ENCODE measurements at regions not wholly inside any gene's neighbourhood (a gene's known extent, or its start where the extent isn't known, plus 50 kb on each side); places are given as distances from the start of the nearest gene placed in this dataset.
A peak's percentile ranks its signal among the peaks of the same experiment; 100 is the strongest.

DNA sequence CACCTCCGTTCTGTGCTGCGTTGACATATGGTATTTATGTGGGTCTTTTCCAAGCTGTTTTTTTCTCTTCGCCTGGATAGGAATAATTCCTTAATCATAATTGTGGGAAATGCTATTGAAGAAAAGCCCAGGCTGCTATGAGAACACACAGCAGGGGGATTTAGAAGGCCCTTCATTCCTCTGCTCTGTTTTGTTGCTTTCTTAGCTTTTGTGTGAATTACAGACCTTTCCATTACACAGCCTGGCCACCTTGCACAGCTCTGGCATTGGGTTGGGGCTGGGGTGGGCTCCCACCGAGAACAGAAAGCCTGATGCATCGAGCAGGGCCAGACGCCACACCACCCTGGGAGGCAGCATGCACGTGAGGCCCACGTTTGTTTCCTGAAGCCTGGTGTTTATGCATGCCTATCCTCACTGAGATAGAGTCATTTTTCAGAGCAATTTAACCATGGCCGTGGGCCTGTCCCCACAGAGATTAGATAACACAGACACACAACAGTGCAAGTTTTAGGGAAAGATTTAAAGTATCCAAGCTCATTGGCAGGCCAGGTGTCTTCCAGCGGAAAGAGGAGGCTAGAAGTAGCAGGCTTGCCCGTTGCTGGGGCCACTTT, 287.6 kb upstream of the PWP1 start:
- H3K4me2 ChIP-seq (ENCODE audit: insufficient read depth in 1 of 2, low read depth in 2 of 2, low read length in 2 of 2) = 0 out of 4 replicates have a peak overlapping the region, but pooled peaks of 1 of the 2 experiments have one; percentile 13
- no peak overlapping the region for H2AFZ ChIP-seq (ENCODE audit: low read length)
- H3K36me3 ChIP-seq (ENCODE audit: control insufficient read depth in 2 of 4, insufficient read depth in 4 of 4, low read length in 3 of 4) = no peaks in the 10 kb centered on the region
- H4K8ac ChIP-seq (ENCODE audit: extremely low read depth, insufficient read depth, low read length) = no peak overlapping the region; the same call in 1 of the 2 replicates
- H3K79me2 ChIP-seq (ENCODE audit: control insufficient read depth in 1 of 2, insufficient read depth in 2 of 2, low read length in 2 of 2) = no peaks in the 10 kb centered on the region
- H2AK5ac ChIP-seq (ENCODE audit: low read depth, low read length) = no peak overlapping the region
- no peak for TF ChIP-seq CBX8 (IDR thresholded peaks at IDR 0.05; ENCODE audit: borderline replicate concordance, low read depth, low read length)
- TF ChIP-seq, protein P1, sequence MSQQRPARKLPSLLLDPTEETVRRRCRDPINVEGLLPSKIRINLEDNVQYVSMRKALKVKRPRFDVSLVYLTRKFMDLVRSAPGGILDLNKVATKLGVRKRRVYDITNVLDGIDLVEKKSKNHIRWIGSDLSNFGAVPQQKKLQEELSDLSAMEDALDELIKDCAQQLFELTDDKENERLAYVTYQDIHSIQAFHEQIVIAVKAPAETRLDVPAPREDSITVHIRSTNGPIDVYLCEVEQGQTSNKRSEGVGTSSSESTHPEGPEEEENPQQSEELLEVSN (IDR thresholded peaks at IDR 0.05) = peak; percentile 17; the same call in 1 of the 2 replicates
- TF ChIP-seq, protein P2, sequence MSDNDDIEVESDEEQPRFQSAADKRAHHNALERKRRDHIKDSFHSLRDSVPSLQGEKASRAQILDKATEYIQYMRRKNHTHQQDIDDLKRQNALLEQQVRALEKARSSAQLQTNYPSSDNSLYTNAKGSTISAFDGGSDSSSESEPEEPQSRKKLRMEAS (IDR thresholded peaks at IDR 0.05) = peak; percentile 63; the same call in 1 of the 2 replicates
- no peaks in the 10 kb centered on the region for H4K20me1 ChIP-seq (replicated peaks in 1 of 2; ENCODE audit: control insufficient read depth in 1 of 2, insufficient read depth in 2 of 2, low read length in 2 of 2)
- no peak overlapping the region for H3K4me3 ChIP-seq (ENCODE audit: extremely low read depth in 1 of 4, insufficient read depth in 2 of 4, low read depth in 3 of 4, low read length in 4 of 4)
- H3K79me1 ChIP-seq (ENCODE audit: low read depth, low read length) = no peaks in the 10 kb centered on the region
- H3K4ac ChIP-seq (replicated peaks; ENCODE audit: insufficient read length, low read depth, low read length) = no peak overlapping the region
- no peak overlapping the region for H2BK120ac ChIP-seq (replicated peaks; ENCODE audit: low read depth, low read length)
- H4K91ac ChIP-seq (replicated peaks; ENCODE audit: insufficient read length, low read length) = no peak overlapping the region
- no peaks in the 10 kb centered on the region; a peak in 1 of 7 replicates for H3K27me3 ChIP-seq (replicated peaks in 1 of 4; ENCODE audit: control insufficient read depth in 3 of 4, extremely low read depth in 1 of 4, insufficient read depth in 3 of 4, low read length in 3 of 4)
- H4K5ac ChIP-seq (ENCODE audit: insufficient read length, low read depth, low read length) = no peak overlapping the region
- H3K27ac ChIP-seq (ENCODE audit: low read depth, low read length) = no peak overlapping the region
- DNase-seq (ENCODE audit: low read depth in 1 of 2, low spot score in 2 of 2) = no peak
- H3K14ac ChIP-seq (ENCODE audit: insufficient read length) = no peak overlapping the region
- H3K23me2 ChIP-seq (ENCODE audit: low read depth, low read length) = no peaks in the 10 kb centered on the region
- 69% methylated on average over 10 of the region's 11 CpGs; no CpG with 5 or more reads in 1 of the 2 experiments for WGBS, 2 experiments (ENCODE audit: extremely low coverage in 1 of 2, insufficient coverage in 1 of 2, insufficient read length in 1 of 2, insufficient replicate concordance in 2 of 2, low coverage in 1 of 2, low lambda C conversion rate in 2 of 2, missing lambda C conversion rate in 1 of 2)
- POLR2A ChIA-PET (ENCODE audit: partially characterized antibody) = no interaction called here
- H3K23ac ChIP-seq (ENCODE audit: insufficient read length) = no peak overlapping the region
- H2BK5ac ChIP-seq (ENCODE audit: low read depth, low read length) = no peak overlapping the region
- no peak overlapping the region for H3K9ac ChIP-seq (replicated peaks in 1 of 4; ENCODE audit: extremely low read depth in 1 of 4, low read depth in 3 of 4, low read length in 3 of 4)
- CTCF ChIA-PET (ENCODE audit: partially characterized antibody) = interaction anchor here (0.8 to 11.7 kb wide), 8 partner anchors 10 to 271 kb away, joined by 3 to 193 read pairs (median 4); no protein-coding TSS in a partner anchor
- H2BK15ac ChIP-seq (ENCODE audit: low read length) = 0 out of 2 replicates have a peak overlapping the region, but pooled peaks have one; percentile 47
- H2BK20ac ChIP-seq (ENCODE audit: low read length) = 0 out of 2 replicates have a peak overlapping the region, but pooled peaks have one; percentile 44
- no peak for FAIRE-seq
- H2BK12ac ChIP-seq (ENCODE audit: low read depth, low read length) = no peak overlapping the region
- no peak overlapping the region for H3K56ac ChIP-seq (replicated peaks; ENCODE audit: insufficient read length, low read depth, low read length)
- H3K9me3 ChIP-seq (ENCODE audit: insufficient read depth in 2 of 2, low read depth in 1 of 2, low read length in 1 of 2) = no peaks in the 10 kb centered on the region
- H3K4me1 ChIP-seq (replicated peaks in 1 of 4; ENCODE audit: control insufficient read depth in 3 of 4, insufficient read depth in 4 of 4, low read length in 3 of 4) = peaks cover 1 to 17% (median 10%) of the 10 kb centered on the region in 4 experiments; a peak in 4 of 7 replicates
- H3K18ac ChIP-seq (ENCODE audit: extremely low read depth, low read length) = 0 out of 2 replicates have a peak overlapping the region, but pooled peaks have one; percentile 24

Measured in H1 (cell line).